ENCODE measurements at regions not wholly inside any gene's neighbourhood (a gene's known extent, or its start where the extent isn't known, plus 50 kb on each side); places are given as distances from the start of the nearest gene placed in this dataset.

- no peak for TF ChIP-seq CTCF (IDR thresholded peaks at IDR 0.05)
- no peak for TF ChIP-seq ZFX (IDR thresholded peaks at IDR 0.05; ENCODE audit: borderline replicate concordance)
Observed at GRCh38 chr9:84556556-84556955, 113.0 kb upstream of the NTRK2 start.
